ENCODE measurements at regions not wholly inside any gene's neighbourhood (a gene's known extent, or its start where the extent isn't known, plus 50 kb on each side); places are given as distances from the start of the nearest gene placed in this dataset.

DNA sequence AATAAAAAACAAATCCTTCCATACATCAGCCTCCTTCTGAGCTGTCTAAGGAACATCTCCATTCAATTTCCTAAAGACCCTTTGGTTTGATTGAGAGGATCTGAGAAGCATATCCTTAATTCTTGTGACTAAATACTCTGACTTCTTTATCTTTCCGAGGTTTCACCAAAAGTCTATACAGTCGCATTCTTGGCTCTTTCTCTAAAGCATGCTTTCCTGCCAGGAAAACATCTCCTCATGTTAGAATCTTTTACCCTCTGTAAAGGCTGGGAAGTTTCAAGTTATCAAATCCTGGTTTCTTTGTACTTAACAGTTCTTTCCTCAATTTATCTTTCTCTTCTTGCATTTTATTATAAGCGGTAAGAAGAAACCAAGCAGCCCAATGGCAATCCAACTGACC, 630.4 kb downstream of the PTPRC start:
- DNase-seq (ENCODE audit: low read depth in 2 of 2, low spot score in 1 of 2) = no peak

DNA sequence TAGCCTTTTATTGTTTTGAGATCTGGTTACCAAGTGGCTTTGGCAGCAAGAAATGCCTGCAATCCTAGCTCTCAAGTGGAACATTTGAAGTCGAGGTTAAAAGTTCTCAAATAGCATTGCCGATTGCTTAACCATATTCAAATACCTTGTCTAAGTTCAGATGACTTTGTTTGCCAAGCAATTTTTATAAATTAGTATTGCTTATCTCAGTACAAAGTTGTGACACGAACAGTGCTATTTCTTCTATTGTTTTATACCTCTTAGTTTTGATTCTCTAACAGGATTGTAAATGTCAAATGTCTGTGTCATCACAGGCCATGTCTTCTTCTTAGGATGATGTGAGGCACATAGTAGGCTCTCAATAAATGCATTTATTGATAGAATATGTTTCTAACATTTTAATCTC, 633.3 kb downstream of the PTPRC start:
- no peak for DNase-seq (ENCODE audit: low read depth in 2 of 2, low spot score in 1 of 2)

DNA sequence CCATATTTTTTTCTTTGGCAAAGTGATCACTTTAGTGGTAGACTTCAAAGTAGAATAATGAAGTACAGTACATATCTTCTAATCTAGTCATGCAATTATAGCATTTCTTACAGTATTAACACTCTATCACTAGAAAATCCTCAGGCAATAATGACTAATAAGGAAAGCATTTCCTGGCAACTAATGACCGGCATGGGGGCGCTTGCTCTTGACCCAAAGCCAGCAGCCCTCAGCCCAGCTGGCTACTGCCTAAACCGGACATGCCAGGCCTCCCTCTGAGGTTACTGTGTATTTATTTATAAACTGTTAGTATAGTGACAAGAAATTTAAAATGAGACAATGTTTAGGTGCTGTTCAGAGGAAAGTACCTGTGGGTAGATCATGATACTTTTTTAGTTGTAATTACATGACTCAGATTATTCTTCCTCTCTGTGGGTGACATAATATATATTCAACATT, 633.8 kb downstream of the PTPRC start:
- no peak for DNase-seq (ENCODE audit: low read depth in 2 of 2, low spot score in 1 of 2)

DNA sequence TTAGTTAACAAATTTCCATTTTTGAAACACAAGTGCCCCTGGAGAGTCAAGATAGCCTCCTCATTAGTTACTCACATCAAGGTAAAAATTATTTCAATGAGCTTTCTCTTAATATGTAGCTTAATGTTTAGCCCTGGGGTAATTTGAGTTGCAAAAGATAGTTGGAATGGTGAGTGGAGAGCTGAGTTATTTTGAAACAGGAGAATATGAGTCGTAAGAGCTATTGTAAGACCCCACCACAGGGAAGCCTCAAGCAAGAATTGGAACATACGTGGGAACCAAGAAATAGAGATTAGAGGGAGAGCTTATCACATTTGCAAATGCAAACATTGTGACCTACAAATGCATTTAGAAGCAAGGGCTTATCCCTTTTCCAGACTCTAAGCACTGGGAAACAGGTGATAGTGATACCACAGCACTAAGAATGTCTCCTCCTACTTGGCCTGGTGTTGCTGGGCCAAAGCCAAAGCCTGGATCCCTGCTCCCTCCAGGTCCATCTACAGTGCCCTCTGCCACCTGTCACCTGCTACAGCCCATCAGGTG, 635.1 kb downstream of the PTPRC start:
- no peak for DNase-seq (ENCODE audit: low read depth in 2 of 2, low spot score in 1 of 2)

DNA sequence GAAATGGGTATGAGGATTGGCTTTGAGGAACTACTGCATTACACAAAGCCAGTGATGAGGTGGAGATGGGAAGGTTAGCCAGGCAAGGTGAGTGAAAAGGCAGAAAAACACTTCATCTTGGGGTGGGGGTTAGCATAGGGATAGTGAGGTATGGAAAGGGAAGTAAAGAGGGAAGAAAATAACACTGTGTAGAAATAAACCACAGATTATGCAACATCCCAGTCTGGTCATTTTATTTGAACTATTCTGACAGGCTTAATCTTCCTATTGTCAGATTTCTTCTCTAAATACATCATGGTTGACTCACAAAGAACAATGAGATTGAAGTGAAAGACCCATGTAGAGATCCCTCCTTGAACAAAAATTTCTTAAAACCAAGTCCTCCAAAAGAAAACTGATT, 640.2 kb downstream of the PTPRC start:
- no peak for DNase-seq (ENCODE audit: low read depth in 2 of 2, low spot score in 1 of 2)

DNA sequence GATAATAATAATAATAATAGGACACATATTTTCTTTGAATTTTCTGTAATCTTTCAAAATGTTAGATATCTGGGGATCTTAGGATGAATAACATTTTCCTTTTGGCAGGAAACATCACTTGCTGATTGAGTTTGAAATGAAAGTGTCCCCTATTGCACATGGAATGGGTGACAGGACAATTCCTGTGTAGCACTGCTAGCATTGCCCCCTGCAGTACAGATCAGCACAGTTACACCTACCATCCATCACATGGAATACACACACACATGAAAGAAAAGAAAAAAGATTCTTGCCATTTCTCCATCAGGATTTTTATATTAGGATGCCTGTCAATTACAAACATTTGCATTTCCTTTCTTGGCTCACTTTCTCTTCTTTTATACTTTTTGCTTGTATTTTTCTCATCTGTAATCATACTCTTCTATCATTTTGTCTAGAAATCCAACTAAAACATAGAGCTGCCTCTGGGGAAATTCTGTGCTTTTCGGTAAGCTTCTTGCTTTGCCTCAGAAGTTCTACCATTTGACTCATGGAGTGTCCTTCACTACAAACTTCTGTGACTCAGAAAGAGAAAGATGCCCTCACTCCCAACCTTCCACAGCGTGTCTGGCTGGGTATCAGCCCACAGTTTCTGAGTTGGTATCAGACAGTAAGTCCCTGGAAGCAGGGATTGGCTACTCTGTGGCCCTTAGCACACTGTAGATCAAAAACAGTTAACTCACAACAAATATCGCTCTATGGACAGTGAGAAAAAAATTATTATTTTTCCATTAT, 641.2 kb downstream of the PTPRC start:
- DNase-seq (ENCODE audit: low read depth in 2 of 2, low spot score in 1 of 2) = no peak

DNA sequence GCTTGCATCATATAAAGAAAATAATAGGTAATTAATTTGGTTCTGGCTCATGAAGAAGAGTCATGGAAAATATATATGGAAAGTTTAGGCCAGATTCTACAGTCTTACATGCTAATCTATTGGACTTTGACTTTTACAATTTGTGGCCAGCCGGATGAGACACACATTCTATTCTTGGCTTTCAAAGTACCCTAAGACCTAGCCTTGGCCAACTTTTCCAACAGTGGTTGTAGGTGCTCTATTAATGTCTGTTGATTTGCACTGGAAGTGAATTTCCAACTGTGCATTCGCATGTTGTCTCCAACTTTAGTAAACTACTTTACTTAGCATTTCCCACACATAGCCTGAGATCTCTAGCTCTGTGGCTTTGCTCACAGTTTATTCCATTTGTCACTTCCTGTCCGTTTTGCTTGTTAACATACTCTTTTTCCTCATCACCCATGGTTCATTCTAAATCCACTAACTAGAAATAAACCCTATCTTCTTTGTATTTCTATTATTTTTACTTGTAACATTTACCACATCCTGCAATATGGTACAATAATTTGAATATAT, 644.0 kb downstream of the PTPRC start:
- DNase-seq (ENCODE audit: low read depth in 2 of 2, low spot score in 1 of 2) = no peak

DNA sequence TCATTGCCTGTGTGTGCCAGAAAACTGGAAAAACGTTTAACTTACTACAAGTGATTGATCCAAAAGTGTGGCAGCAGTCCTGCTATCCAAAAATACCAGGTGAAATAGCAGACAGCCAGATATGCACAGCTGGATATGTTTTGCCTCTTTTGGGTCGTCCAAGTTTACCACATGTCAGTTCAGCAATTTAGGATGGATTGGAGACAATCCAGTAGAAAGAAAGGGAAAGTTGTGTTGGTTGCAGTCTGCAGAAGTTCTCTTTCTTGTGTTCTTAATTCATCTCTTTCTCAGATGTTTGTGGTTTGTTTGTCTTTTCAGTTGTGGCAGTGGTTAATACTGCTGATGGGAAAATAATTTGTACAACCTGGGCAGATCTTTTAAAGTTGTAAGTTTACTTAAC, 645.0 kb downstream of the PTPRC start:
- no peak for DNase-seq (ENCODE audit: low read depth in 2 of 2, low spot score in 1 of 2)

DNA sequence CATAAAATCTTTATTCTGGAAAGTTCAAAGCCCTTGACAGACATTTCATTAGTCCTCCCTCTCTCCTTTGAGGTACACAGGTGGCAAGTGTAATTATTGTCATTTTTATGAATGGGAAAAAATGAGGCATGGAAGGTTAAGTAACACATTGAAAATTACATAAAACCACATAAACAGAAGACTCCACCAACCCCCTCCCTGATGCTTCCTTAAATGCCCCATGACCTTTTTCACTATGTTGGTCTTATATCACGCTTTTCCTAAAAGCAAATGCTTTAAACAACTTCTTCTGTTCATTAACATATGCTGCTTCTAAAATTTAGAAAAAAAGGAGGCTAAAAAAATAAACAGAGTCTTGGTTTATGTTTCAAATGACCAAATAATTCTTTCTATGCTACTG, 648.4 kb downstream of the PTPRC start:
- no peak for DNase-seq (ENCODE audit: low read depth in 2 of 2, low spot score in 1 of 2)

DNA sequence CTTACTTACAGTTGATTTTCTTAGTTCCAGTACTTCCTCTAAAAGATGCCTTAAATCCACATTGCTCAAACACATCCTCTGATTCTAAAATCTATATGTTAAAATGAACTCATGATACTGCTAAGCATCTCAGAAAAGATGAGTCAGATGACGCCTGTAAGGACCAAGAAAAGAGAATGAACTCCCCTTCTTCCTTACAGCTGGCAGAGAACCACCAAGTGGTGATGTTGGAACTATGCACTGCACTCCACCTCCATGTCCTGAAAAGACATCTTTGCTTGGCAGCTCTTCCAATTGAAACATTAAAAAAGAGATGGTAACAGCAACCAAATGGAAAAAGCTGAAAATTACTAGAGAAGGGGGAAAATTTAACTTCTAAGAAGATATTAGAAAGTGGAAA, 648.8 kb downstream of the PTPRC start:
- no peak for DNase-seq (ENCODE audit: low read depth in 2 of 2, low spot score in 1 of 2)

DNA sequence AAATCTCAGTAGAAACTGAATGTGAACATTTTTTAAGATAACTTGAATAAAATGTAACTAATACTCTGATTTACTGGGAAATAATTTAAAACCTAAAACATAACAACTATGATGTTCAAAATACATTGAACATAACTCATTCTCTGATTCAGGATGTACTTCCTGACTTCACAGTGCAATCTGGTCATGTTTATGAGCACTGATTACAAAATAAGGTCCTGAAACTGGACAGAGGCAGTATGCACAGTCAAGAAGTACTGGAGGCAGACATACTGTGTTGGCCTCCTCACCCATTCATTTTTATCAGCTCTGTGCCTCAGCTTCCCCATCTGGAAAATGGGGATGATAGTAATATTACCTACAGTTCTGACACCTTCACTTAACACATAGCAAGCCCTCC, 651.3 kb downstream of the PTPRC start:
- no peak for DNase-seq (ENCODE audit: low read depth in 2 of 2, low spot score in 1 of 2)

DNA sequence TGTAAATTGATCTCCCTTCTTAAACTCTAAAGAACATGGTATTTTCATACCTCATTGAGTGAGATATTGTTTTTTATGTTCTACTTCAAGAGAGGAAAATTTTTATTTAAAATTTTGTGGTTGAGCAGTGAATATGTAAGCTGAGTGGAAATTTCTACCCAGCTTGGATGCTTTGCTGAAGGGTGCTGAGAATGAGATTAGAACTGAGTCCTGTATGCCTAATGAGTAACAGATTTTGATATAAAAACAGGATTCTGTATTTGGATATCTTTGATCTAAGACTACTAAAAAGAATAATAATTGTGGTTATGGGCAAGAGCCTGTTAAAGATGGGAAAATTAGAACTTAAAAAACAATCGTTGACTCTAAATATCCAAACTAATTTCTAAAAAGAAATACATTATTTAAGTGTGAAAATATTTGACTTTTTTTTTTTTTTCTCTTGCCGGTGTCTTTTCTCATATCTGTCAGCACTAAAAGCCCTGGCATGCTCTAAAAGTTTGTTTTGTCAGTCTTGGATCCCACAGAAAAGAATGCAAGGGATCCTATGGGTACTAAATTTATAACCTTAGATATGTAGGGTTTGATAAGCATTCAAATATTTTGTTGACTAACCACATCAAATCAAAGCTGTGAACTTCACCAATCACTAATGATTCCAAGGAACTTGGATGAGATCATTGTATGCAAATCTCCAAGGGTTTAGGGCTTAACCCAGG, 652.3 kb downstream of the PTPRC start:
- no peak for DNase-seq (ENCODE audit: low read depth in 2 of 2, low spot score in 1 of 2)

DNA sequence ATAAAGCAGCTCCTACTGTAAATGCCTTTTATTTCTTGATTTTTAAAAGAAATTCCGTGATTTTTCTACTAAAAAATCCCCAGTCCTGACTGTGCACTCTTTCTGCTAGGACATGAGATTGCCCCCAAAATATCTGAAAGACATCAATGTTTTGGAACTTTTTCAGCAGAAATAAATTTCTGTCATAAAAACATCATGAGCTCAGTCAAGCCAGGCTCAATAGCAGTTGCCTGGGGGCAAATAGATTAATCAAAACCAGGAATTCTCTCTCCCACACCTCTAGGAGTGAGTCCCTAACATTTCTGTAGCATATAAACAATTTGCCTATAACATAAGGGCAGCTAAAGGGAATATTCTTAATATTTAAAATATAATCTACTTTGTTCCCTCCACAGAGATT, 654.1 kb downstream of the PTPRC start:
- DNase-seq (ENCODE audit: low read depth in 2 of 2, low spot score in 1 of 2) = no peak

DNA sequence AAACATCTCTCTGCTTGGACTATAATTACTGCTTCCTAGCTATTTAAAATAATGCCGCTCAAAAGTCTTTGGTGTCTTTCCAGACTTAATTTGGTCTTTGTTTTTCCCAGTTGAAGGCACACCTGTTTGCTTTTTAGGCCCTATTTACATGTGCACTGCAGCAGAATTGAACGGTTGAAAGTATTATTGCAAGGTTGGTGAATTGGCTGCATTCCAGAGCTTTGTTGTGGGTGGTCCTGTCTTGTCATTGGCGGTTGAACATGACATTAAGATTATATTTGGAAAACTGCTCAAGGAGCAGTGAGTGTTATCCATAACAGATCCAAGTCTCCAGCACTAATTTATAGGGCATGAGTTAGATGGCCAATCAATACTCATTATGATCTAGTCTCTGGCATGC, 656.3 kb downstream of the PTPRC start:
- DNase-seq (ENCODE audit: low read depth in 2 of 2, low spot score in 1 of 2) = no peak

DNA sequence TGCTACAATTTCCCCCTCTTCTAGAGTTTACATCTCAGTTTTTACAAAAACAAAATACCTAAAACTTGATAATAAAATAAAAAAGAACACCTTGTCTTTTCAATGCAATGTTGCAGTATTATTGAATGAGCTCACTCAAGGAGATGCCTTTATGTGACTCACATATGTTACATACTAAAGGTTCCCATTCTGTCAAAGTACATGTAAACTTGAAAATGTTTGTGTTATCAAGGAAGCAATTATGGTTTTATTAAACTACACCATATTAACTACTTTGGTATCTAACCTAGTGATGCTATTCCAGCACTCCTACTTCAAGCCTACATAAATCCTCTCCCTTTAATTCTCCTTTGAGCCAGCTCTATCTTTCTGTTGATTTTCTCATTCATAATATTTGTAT, 658.3 kb downstream of the PTPRC start:
- DNase-seq (ENCODE audit: low read depth in 2 of 2, low spot score in 1 of 2) = no peak

DNA sequence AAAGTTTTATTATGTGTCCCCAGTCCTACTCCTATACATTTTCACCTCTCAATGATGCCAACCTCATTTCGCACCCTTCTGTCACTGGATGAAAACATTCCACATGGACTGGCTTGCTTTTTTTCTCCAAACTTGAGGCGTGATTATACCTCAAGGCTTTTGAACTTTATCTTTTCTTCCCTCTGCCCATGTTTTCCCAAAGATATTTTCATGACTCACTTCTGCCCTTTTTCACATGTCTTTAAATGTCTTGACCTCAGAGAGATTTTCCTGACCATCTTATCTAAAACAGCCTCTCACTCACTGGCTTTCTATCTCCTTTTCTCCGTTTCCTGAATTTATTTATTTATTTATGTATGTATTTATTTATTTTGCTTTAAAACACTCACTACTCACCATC, 659.0 kb downstream of the PTPRC start:
- DNase-seq (ENCODE audit: low read depth in 2 of 2, low spot score in 1 of 2) = no peak

DNA sequence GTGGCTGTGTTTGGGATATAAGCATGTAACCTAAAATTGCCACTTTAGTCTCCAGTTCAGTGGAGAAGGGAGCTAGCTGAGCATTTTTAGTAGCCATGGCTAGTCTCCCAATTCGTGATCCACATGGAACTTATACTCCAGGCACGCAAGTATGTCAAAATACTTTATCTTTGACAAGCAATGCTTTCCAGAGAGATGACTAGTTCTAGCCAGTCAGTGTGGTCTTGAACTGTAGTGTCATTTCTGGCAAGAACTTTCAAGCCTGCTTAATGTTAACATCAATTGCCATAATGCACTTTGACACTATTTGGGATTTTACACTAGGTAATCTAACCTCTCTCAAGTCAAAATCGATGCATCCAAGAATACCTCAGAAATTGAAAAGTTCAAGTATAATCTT, 660.0 kb downstream of the PTPRC start:
- no peak for DNase-seq (ENCODE audit: low read depth in 2 of 2, low spot score in 1 of 2)

DNA sequence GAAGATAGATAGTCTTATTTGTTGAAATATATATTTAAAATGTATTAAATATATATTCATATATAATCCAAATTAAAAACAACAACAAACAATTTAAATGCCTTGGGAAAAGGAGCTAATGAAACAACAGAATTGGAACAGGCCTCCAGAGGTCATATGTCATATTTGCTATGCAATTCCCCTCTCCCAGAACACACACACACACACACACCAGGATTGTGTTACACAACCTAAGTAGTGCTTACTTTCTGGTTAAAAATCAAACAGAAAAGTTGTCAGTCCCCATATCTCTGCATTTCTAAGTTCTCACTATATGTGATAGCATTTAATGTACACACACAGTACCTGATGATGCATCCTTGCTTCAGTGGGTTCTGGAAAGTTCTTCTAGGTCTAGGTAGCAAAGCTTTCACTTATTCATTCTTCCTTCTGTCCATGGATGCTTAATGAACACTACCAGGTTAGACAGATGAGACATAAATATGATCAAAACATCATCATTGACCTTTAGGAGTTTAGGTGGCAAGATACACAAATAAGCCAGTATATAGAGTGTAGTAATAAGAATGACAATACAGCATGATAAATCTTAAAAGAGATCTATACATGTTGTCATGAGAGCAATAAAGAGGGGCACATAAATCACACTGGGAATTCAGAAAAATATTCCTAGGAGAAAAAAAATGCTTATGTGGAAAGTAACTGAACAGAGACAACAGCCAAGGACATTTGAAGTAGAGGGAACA, 662.8 kb downstream of the PTPRC start:
- DNase-seq (ENCODE audit: low read depth in 2 of 2, low spot score in 1 of 2) = no peak

DNA sequence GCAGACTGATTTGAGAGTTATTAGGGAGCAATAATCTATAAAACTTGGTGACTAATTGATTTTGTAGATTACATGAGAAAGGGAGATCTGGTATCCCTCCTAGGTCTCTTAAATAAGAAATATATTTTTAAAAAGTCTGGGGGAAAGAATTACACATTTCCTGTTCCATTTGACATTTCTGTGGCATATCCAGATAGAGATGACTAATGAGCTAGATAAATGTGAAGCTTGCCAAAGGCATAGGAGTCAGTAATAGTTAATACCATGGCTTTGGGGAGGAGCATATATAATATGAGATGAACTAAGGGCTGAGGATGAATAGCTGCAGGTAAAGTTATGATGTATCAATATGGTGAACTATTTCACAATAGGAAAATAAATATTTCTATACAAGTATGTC, 663.7 kb downstream of the PTPRC start:
- no peak for DNase-seq (ENCODE audit: low read depth in 2 of 2, low spot score in 1 of 2)

DNA sequence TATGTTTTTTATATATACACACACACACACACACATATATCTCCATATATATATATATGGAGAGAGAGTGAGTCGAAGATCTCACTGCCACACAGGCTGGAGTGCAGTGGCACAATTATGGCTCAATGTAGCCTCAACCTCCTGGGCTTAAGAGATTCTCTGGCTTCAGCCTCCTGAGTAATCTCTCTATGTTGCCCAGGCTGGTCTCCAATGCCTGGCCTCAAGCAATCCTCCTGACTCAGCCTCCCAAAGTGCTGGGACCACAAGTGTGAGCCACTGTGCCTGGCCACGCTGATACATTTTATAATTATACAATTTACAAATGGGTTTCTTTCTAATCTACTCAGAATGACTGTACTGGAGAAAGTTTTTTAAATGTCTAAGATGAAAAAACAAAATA, 664.2 kb downstream of the PTPRC start:
- DNase-seq (ENCODE audit: low read depth in 2 of 2, low spot score in 1 of 2) = no peak

DNA sequence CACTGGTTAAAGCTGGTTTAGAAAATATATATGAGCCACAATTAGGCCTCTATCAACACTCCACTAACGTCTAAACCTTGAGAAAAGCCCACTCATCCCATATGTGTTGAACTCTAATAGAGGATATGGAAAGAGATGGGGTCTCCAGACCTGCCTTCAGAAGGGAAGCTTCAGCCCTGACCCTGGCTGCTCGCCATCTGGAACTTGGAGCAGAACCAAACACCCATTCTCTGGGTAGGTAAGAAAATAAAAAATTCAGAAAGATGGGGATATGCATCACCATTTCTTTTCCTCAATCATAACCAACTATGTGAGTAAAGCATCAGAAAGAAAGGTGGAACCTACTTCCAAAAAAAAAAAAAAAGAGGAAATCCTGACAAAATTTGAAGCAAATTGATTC, 666.2 kb downstream of the PTPRC start:
- DNase-seq (ENCODE audit: low read depth in 2 of 2, low spot score in 1 of 2) = no peak

Measured in stimulated activated CD8-positive, alpha-beta memory T cell treated with anti-CD3 and anti-CD28 coated beads, Interleukin-4, amount 100 ng/mL, for 1 hour (primary cell).